CD4-positive, alpha-beta T cell (primary cell): ENCODE measurements at regions not wholly inside any gene's neighbourhood (a gene's known extent, or its start where the extent isn't known, plus 50 kb on each side); places are given as distances from the start of the nearest gene placed in this dataset.

Experiments used
- ATAC-seq: fragments of 200-7000 bp; cut with Tn5 transposase; one replicate; pipeline ENCODE4 v1.10.0; 2022; ENCODE audit warnings: mild to moderate bottlenecking; ENCODE audit not compliant: poor library complexity
- CTCF ChIA-PET: fragments of 350-600 bp; sonication (Branson Sonifier 250); formaldehyde crosslinking; loops from one replicate; lab custom pipeline; 2021; ENCODE audit warnings: antibody characterized with exemption, inconsistent platforms; lab: Charles Lee
- POLR2A ChIA-PET: fragments of 350-600 bp; sonication (Branson Sonifier 250); formaldehyde crosslinking; loops from one replicate; lab custom pipeline; 2021; ENCODE audit warnings: antibody characterized with exemption, inconsistent platforms; lab: Charles Lee
- DNase-seq, 14 experiments: peaks; one replicate each; pipeline ENCODE4 v3.0.0-alpha.2; 2013 to 2020; ENCODE audit warnings: mixed read lengths in 2 of 14
- H3K27ac ChIP-seq, 2 donors: one replicate each; pipeline versions ENCODE4 v1.5.1 to v1.7.0; 2013; ENCODE audit warnings: low read length in 2 of 2, low read depth in 1 of 2, mild to moderate bottlenecking in 1 of 2
- H3K27me3 ChIP-seq, 2 experiments: 1 replicate in 1 of 2; 2 replicates in 1 of 2; pipeline versions ENCODE4 v1.6.1 to v1.7.0; 2013; ENCODE audit warnings: low read length in 2 of 2, control low read depth in 1 of 2, mild to moderate bottlenecking in 1 of 2, moderate library complexity in 1 of 2; ENCODE audit not compliant: insufficient read depth in 2 of 2, control insufficient read depth in 1 of 2
- H3K36me3 ChIP-seq: one replicate; pipeline ENCODE4 v1.6.1; 2013; ENCODE audit warnings: low read length, control low read depth; ENCODE audit not compliant: insufficient read depth
- H3K4me1 ChIP-seq: one replicate; pipeline ENCODE4 v1.6.1; 2013; ENCODE audit warnings: low read length, control low read depth; ENCODE audit not compliant: insufficient read depth
- H3K4me3 ChIP-seq: one replicate; pipeline ENCODE4 v1.5.1; 2013; ENCODE audit warnings: mild to moderate bottlenecking, low read length, moderate library complexity
- H3K9me3 ChIP-seq, 2 experiments: 1 replicate in 1 of 2; 2 replicates in 1 of 2; pipeline versions ENCODE4 v1.6.1 to v1.7.0; 2013; ENCODE audit warnings: low read length in 2 of 2, mild to moderate bottlenecking in 2 of 2, control low read depth in 1 of 2, moderate library complexity in 1 of 2; ENCODE audit not compliant: control insufficient read depth in 1 of 2, insufficient read depth in 1 of 2
- H3K27ac Mint-ChIP-seq: one replicate; pipeline ENCODE4 v1.8.0; 2020; ENCODE audit warnings: mixed read lengths
- H3K27me3 Mint-ChIP-seq: one replicate; pipeline ENCODE4 v1.8.0; 2021; ENCODE audit warnings: mixed read lengths
- H3K36me3 Mint-ChIP-seq: one replicate; pipeline ENCODE4 v1.8.0; 2021; ENCODE audit warnings: low read depth, mixed read lengths
- H3K4me1 Mint-ChIP-seq: one replicate; pipeline ENCODE4 v1.8.0; 2021; ENCODE audit warnings: low read depth, mixed read lengths
- H3K4me3 Mint-ChIP-seq: one replicate; pipeline ENCODE4 v1.8.0; 2020; ENCODE audit warnings: mild to moderate bottlenecking, mixed read lengths
- H3K9me3 Mint-ChIP-seq: one replicate; pipeline ENCODE4 v1.8.0; 2020; ENCODE audit warnings: mixed read lengths
- CTCF ChIP-seq: fragments of 200-600 bp; IDR thresholded peaks from one replicate; pipeline ENCODE4 v1.8.0; 2022; ENCODE audit warnings: antibody characterized with exemption, mild to moderate bottlenecking
- intact Hi-C, 2 experiments: fragments of 100-400 bp; cut with DNase I in 1 of 2; cut with micrococcal nuclease in 1 of 2; formaldehyde crosslinking; loops; one replicate each; pipeline versions ENCODE4 v1.15.1 to v1.9.0; 2023 to 2025; cut with DNase I, micrococcal nuclease

GRCh38 chr16:73735954-73736353, 560.7 kb upstream of the PSMD7 start:
- ChIA-PET CTCF (no interaction called here), POLR2A (no interaction called here)
- no peaks in the 10 kb centered on the region for H3K4me1 Mint-ChIP-seq
- H3K27ac Mint-ChIP-seq = no peak overlapping the region
- Histone ChIP-seq H3K4me3 (no peak overlapping the region), H3K27me3 (no peaks in the 10 kb centered on the region), H3K9me3 (peaks cover 0 to 7% of the 10 kb centered on the region in 2 experiments), H3K4me1 (no peaks in the 10 kb centered on the region), H3K36me3 (no peaks in the 10 kb centered on the region), H3K27ac (no peak overlapping the region)
- no peak for TF ChIP-seq CTCF
- no peak for ATAC-seq
- no peaks in the 10 kb centered on the region for H3K27me3 Mint-ChIP-seq
- no peaks in the 10 kb centered on the region for H3K36me3 Mint-ChIP-seq
- H3K4me3 Mint-ChIP-seq = no peak overlapping the region
- DNase-seq = no peak
- no peaks in the 10 kb centered on the region for H3K9me3 Mint-ChIP-seq
- intact Hi-C loops = no loop called here

DNA sequence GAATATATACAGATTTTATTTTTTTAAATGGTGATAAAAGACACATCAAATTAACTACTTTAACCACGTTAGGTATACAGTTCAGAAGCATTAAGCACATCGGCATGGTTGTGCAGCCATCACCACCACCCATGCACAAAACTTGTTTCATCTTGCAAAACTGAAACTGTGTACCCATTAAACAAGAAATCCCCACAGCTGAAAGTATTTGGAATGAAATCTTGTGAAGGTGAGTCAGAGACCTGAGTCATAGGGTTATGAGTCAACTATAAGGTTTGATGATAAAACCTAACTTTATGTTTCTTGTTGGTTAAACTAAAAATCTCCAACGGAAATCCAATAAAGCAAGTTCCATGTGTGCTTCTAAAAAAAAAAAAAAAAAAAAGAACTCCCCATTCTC, 561.6 kb upstream of the PSMD7 start:
- Mint-ChIP-seq H3K4me3 (no peak overlapping the region), H3K9me3 (no peaks in the 10 kb centered on the region), H3K36me3 (no peaks in the 10 kb centered on the region), H3K27ac (no peak overlapping the region), H3K27me3 (no peaks in the 10 kb centered on the region), H3K4me1 (no peaks in the 10 kb centered on the region)
- POLR2A ChIA-PET = no interaction called here
- no peak for DNase-seq
- no peak for TF ChIP-seq CTCF
- peaks cover 0 to 6% of the 10 kb centered on the region in 2 experiments for H3K9me3 ChIP-seq
- H3K36me3 ChIP-seq = no peaks in the 10 kb centered on the region
- intact Hi-C loops = no loop called here
- CTCF ChIA-PET = no interaction called here
- H3K27me3 ChIP-seq = no peaks in the 10 kb centered on the region
- no peaks in the 10 kb centered on the region for H3K4me1 ChIP-seq
- H3K4me3 ChIP-seq = no peak overlapping the region
- no peak for ATAC-seq
- H3K27ac ChIP-seq = no peak overlapping the region

DNA sequence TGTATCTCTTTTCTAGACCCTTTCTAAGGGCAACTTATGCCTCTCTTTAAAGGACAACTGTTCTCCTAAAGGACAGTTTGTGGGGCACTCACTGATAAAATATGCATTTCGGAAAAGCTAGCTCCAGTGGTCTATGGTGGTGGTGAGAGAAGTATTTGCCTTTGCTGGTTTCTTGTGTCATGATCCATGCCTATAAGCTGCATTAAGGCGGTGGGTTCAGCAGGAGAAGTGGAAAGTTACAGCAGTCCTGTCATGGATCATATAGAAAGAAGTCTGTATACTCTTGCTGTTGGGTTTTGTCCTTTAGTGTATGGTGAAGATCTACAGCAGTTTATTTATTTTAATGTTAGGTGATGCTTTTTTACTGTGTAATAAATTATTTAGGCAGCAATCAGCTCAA, 563.9 kb upstream of the PSMD7 start:
- Mint-ChIP-seq H3K27me3 (no peaks in the 10 kb centered on the region), H3K27ac (no peak overlapping the region), H3K4me3 (no peak overlapping the region), H3K36me3 (no peaks in the 10 kb centered on the region), H3K4me1 (no peaks in the 10 kb centered on the region), H3K9me3 (peaks cover 5% of the 10 kb centered on the region)
- ATAC-seq = no peak
- DNase-seq = no peak
- Histone ChIP-seq H3K4me1 (no peaks in the 10 kb centered on the region), H3K4me3 (no peak overlapping the region), H3K27ac (no peak overlapping the region), H3K27me3 (no peaks in the 10 kb centered on the region), H3K9me3 (peaks cover 0 to 6% of the 10 kb centered on the region in 2 experiments), H3K36me3 (no peaks in the 10 kb centered on the region)
- ChIA-PET CTCF (no interaction called here), POLR2A (no interaction called here)
- TF ChIP-seq CTCF = no peak
- intact Hi-C loops = no loop called here
